ENCODE measurements at regions not wholly inside any gene's neighbourhood (a gene's known extent, or its start where the extent isn't known, plus 50 kb on each side); places are given as distances from the start of the nearest gene placed in this dataset.
A peak's percentile ranks its signal among the peaks of the same experiment; 100 is the strongest.

DNA sequence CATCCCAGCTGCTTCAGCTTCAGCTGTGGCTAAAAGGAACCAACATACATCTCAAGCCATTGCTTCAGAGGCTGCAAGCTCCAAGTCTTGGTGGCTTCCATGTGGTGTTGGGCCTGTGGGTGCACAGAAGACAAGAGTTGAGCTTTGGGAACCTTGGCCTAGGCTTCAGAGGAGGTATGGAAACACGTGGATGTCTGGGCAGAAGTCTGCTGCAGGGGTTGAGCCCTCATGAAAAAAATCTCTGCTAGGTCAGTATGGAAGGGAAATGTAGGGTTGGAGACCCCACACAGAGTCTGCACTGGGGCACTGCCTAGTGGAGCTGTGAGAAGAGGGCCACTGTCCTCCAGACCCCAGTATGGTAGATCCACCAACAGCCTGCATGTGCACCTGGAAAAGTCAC, 279.3 kb downstream of the MZT1 start:
- no peak for DNase-seq (ENCODE audit: low read depth)

DNA sequence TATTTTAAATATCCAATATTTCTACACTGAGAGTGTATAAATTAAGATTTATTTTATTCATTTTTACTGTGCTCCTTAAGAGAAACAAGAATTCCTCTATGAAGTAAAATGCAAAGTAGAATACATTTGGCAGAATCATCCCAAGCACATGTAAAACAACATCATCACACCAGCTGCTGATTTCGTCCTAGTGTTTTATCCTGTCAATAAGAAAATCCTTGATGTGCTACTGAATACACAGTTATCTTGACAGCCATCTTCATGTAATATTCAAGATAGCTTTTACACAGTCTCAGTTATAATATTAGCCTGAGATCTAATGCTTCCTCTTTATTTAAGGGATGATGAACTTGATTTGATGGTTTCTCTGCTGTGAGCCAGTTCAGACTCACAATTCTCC, 282.4 kb downstream of the MZT1 start:
- no peak for DNase-seq (ENCODE audit: low read depth)

DNA sequence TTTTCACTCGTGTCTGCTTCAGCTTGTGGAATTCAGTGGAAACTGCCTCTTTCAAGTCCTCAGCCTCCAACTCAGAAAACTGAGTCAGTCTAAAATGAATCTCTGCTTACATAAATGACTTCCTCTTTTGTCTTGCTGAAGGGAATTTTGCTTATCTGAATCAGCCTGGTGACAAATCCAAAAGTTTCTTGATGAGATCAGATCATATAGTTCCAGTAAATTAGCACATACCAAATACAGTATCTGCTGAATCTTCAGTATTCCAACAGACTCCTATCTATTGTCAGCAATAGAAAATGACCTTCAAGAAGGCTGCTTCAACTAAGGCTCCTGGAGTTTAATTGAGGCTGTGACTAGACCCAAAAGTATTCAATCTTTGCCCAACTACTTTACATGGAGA, 290.0 kb downstream of the MZT1 start:
- peak; percentile 12 for DNase-seq (ENCODE audit: low read depth)

DNA sequence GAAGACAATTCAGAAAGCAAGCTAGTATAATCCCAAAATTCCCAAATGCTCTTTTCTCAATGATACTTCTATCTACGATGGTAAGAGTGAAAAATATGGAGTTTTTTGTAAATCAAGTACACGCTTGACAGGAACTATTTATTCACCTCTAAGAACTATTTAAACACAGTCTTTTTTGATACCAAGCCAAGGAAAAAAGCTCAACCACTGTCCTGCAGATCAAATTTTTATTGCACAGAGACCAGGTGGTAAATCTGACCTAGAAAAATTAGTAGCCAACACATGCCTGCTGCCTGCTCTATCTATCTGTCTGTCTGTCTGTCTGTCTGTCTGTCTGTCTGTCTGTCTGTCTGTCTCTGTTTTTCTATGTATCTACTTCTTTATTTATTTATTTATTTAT, 292.2 kb downstream of the MZT1 start:
- DNase-seq (ENCODE audit: low read depth): no peak

DNA sequence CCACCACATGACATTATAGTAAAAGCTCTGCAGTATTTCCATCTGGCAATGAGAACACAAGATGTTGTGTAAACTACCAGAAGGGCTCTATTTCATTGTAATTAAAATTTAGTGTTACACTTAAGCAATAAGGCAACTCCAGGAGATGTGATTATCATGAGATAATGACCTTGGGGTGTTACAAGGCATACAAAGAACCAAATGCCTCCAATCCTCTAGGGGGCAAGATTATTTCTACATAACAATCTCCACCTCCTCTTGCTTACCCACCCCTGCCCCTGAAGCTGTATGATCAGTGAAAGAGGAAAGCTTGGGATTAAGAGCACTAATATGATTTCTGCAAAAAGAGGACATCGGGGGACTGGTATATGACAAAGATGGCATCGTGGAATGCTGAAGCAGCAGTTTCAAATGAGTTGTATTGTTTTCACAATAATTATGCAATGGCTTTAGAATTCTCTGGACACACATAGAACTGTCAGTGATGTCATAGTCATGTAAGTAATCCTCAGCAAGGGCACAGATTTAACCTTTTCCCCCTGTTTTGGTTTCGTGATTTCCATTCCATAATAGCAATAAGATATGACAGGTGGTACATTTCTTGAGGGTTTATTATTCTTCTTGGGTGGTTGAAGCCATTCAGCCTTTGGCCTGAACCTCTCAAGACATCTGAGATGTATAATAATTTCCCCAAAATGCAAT, 295.3 kb downstream of the MZT1 start:
- DNase-seq (ENCODE audit: low read depth): no peak

DNA sequence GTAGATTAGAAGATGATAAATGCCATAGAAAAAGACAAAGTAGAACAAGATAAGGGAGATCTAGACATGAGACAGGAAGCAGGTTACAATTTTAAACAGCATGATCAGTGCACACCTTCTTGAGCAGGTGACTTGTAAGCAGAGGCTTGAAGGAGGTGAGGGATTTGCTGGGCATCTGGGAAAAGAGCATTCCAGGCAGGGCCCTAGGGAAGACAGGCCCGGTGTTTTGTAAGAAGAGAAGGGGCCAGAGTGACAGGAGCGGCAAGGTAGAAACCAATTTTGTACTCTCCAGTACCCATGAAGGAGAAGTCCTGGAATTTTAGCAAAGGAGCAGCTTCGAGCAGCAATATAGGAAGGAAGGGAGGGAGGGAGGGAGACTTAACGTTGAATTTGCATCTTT, 296.5 kb downstream of the MZT1 start:
- DNase-seq (ENCODE audit: low read depth): no peak

DNA sequence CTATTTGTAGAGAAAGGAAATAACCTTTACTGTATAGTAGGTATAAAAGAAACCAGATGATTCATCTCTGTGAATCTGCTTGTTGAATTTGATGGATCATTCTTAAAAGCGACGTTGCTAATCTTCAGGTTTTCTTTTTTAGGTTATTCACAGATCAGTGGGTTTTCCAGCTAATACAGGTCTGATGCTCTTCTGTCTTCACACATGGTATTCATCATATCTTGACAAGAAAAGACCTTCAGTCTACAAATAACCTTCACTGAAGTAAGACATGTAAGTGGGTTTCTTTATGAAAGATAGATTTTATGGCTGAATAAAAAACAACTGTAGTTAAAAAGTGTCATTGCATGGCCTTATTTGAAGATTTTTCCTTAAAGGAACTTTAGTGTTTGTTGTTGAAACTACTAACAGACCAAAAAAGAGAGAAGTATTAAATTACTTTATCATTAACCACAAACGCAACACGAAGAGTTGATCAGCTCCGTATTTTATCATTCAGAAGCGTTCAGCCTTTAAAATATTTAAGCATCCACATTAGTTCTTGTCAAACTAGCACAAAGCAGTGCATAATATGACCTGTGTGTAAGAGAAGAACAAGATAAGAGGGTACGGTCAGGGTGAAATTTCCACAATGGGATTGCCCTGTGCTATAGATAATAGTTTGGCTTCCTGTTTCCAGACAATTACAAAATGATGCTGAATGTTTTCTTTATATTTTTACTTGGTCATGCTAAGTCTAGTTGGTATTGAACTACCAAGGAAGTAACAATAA, 299.5 kb downstream of the MZT1 start:
- DNase-seq (ENCODE audit: low read depth): no peak

DNA sequence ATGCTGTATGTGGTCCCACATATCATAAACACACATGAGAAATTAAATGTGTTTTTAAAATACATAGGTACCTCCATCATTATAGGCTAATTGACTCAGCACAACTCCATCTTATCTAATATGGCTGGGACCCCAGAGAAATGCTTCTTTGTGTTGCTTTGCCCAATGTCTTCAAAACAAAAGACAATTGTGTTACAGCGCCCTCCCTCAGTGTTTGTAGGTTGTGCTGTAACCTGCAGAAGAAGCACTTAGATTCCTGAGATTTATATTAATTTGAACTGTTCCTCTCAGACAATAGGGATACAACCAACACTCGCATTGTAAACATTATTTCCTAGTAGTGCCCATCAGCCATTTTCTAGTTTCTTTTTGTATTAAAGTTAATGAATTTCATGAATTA, 303.4 kb downstream of the MZT1 start:
- no peak for DNase-seq (ENCODE audit: low read depth)

DNA sequence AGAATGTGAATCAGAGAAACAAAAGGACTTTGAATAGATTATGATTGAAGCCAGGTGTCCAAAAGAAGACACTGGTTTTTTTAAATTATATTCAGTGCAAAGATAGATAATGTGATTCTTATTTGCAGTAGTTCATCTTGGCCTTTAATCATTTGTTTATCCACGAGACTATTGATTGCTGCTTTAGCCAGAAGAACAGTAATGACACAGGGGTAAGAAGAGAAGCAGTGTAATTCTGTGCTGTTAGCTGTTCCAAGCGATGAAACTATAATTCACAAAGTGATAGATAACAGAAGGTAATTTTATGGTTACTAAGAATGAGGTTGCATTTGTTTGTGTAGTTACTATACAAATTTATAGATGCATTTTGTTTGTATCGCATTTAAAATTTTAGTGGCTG, 311.6 kb downstream of the MZT1 start:
- DNase-seq (ENCODE audit: low read depth): no peak

DNA sequence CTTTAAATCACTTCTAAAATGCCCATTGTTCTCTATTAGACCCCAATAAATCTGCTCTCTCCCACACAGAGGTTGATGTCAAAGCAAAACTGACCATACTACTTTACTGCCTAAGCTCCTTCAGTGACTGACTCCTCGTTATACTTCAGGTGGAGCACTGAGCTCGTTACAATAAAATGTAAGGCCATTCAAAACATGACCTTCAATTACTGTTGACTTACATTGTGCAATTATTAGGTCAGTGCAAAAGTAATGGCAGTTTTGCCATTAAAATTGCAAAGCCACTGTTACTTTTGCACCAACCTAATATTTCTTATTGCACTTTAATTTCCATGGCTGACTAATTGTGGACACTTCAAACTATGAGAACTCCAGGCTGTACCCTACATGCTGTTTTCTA, 314.9 kb downstream of the MZT1 start:
- no peak for DNase-seq (ENCODE audit: low read depth)

DNA sequence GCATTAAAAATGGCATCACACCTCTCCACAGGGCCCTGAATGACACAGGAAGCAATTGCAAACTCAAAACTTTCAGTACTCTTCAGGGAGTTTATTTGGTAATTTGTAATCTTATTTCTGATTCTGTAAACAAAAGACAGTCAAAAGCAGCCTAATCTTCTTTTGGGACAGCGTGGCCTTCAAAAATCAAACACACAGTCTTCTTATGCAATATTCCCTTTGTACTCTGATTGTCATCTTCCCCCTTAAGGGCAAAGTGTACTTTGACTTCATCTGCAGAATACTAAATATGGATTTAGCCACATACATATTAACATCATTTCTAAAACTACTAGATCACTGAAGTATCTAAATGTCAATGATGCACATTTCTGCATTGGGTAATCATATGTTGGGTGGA, 322.0 kb downstream of the MZT1 start:
- no peak for DNase-seq (ENCODE audit: low read depth)

DNA sequence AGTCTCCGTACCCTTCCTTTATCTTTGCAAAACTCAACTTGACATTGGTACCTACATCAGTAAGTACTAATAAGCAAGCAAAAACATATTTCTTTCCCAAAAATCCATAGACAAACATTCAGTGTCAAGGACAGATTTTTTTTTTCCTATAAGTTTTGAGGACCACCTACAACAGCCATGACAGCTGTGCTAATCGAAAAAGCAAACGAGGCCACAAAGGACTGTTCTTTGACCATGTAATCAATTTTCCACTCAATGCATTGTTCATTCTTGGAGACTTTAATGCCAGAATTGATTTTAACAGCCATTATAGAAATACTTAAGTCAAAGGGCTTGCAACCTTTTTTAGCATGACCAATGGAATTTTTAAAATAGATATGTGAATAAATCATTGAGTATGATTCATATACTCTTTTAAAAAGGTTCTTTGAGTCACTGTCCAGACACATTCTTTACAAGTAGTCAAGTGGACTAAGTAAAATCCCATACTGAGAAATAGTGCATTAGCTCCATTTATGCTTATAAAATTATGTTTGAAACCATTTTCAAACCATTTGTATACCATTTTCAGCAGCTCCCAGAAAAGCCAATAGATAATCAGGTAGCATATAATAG, 323.9 kb downstream of the MZT1 start:
- no peak for DNase-seq (ENCODE audit: low read depth)

DNA sequence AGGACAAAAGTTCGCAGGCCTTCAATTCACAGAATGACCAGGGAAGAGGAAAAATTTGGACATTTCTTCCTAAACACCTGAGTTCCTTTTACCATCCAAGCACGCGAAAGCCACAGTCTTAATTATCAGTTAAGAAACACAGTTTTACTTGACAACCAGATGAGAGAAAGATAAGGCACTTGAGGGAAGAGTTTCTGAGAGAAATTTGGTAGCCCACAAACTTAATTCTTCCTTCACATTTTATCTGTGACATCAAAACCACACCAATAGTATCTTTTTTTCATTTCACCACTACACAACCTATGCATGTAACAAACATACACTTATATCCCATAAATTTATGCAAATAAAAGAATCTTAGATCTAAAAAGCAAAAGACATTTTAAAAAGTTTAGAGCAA, 326.6 kb downstream of the MZT1 start:
- DNase-seq (ENCODE audit: low read depth): no peak

DNA sequence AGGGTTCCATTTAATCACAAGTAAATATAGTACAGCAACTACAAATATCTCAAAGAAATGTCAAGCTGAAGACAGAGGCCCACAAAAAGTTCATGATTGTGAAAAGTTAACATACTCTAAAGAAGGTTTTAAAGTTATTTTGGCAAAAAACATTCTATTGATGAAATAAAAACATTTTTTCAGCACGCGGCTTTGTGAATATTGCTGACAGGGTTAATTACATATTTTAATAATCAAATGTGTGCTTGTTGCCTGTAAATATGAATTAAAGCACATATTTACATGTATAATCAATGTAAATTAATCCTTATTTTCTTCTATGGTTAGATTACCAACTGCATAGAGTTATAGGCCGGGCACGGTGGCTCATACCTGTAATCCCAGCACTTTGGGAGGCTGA, 328.1 kb downstream of the MZT1 start:
- no peak for DNase-seq (ENCODE audit: low read depth)

DNA sequence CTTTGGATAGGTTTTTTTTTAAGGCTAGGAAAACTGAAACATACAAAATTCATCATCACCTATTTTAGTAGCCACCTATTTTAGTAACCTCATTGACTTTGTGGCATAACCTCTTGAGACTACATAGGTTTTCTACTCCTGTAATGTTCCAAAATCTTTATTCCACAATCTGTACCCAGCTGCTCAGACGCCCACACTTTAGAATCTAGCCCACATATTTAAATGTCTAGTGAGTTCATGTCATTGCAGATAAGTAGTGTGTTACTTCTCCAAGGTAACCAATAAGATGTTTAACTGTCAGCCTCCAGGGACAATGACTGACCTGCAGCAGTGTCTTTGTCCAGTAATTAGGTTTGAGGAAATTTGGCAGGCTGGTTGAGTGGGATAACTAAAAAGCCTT, 330.2 kb downstream of the MZT1 start:
- no peak for DNase-seq (ENCODE audit: low read depth)

DNA sequence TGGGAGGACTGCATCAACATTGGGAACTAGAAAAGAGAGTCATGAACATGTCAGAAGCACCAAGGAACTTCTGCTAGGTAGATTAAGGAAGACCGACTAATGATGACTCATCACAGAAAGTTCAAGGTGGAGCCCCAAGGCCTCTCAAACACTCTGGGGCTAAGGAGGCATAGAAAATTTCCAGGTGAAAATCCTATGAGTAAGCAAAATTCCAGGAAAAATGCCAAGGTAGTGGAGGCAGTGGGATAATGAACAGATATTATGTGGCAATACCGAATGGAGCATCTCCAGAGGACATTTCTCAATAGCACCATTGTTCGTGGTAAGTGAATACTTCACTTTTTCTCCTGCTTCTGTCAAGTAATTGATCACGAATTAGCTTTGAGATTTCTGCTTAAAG, 336.5 kb downstream of the MZT1 start:
- DNase-seq (ENCODE audit: low read depth): no peak

DNA sequence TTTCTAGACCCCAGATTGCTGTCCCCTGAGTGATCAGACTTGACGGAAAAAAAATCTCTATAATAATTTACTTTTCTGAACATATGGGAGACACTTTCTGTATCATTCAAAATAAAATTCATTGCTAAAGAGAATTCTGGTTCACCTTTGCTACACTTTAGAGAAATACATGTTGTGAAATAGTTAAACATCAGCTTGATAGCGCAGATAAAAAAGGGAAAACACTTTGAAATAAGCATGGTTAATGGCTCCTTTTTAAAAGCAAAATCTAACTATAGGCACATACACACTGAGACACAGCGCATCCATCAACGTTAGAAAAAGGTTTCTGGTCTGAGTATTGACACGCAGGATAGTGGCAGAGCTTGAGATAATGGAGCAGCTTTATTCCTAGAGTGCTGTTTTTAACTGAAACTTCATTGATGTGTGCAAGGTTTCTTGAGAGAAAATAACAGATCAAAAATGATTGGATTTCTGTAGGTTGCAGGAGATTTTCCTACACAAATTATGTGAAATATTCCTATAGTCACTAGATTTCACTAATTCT, 341.2 kb downstream of the MZT1 start:
- DNase-seq (ENCODE audit: low read depth): no peak

DNA sequence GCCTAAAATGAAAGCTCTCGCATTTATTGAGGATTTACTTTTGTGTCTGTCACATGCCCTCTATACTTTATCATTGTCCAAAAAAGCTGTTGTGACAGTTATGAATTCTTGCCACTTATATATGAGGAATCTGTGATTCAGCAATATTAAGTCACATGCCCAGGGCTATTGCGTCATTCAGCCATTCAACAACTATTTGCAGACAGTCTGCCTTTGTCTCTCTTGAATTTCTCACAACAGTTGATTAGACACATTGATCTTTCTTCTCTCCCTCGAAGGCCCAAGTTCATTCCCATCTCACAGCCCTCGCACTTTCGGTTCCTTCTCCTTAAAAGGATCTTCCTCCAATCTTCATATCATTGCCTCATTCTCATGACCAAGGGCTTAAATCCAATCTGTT, 342.6 kb downstream of the MZT1 start:
- DNase-seq (ENCODE audit: low read depth): peak; percentile 54

DNA sequence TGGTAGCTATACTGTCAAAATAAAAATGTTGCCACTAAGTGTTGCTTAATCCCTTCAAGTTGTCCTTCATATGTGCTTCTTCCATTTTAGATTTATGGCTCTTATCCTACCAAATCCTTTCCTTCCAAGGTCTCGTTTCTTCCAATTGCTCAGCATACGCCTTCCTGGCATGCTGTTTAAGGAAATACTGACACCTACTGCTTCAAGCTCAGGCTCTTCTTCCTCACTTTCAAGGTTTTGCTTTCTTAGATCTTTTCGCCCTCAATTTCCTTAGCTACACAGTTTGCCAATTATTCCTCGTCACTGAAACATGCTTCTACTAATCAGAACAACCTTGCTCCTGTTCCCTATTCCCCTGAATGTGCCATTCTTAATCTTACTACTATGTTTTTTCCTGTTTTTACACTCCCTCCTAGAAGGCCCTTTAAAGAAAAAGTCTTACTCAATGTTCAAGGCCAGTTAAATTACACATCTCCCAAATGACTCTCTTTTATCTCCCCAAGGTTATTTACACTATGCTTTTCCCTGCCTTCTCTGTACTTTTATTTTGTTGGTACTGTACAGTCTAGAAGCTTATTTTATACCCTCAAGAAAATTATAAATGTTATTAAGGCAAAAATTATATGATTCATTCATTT, 343.1 kb downstream of the MZT1 start:
- DNase-seq (ENCODE audit: low read depth): no peak

DNA sequence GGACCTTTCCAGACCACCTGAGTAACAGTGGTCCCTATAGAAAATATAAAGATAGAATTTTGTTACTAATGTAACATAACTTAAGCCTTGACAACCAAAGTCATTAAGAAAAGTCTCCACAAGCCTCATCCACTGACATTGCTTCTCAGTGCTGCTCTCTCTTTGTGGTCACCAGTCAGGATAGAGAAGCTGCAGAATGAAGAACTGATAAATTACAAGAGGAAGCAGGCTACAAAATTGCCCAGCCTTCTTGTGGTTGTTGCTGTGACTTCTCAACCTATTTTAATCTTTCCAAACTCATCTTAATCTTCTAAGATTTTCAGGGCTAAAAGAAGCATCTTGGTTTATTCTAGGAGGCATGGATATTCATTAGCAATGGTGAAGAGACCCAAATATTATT, 343.8 kb downstream of the MZT1 start:
- no peak for DNase-seq (ENCODE audit: low read depth)

DNA sequence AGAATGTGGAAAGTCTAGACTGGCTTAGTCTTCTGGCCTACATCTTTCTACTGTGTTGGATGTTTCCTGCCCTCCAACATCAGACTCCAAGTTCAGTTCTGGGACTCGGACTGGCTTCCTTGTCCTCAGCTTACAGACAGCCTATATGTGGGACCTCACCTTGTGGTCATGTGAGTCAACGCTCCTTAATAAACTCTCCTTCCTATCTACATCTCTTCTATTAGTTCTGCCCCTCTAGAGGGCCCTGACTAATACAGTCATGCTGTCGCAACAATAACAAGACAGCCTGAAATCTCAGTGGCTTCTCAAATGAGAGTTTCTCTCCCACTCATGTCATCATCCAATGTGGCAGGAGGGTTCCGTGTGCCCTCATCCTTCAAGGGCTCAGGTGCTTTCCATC, 347.8 kb downstream of the MZT1 start:
- no peak for DNase-seq (ENCODE audit: low read depth)

DNA sequence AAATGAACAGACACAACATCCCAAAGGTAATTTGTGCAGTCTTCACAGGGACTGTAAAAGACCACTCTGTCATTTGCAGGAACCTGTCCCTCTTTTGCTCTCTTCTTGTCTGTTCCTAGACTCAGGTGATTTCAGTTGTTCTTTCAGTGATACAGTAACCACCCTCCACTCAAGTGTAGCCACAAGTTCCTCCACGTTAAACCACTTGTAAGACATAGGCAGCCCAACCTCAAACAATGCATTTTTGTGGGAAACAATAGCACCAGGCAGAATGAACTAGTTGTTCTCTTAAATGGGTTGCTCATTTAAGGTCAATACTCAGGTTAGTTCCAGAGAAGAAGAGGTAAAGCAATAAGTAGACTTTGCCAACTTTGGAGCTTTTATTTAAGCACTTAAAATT, 359.4 kb downstream of the MZT1 start:
- no peak for DNase-seq (ENCODE audit: low read depth)

DNA sequence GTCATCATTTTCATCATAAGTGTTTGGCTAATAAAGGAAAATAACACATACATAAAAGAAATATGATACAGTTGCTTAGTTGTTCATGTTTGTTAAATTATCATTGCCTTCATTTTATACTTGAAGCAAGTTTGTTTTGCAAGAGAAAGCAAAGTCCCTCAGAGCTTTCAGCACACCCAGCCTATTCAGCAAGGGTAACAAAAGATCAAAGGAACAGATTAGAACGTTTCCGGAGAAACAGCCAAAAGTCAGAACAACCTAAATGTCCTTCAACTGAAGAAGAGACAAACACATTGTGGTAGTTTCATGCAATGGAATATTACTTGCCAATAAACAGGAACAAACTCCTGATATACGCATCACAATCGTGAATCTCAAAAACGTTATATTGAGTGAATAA, 380.7 kb downstream of the MZT1 start:
- DNase-seq (ENCODE audit: low read depth): no peak

All from fibroblast of gingiva (primary cell).